Pancreas (tissue), 10 donors: ENCODE measurements at regions not wholly inside any gene's neighbourhood (a gene's known extent, or its start where the extent isn't known, plus 50 kb on each side); places are given as distances from the start of the nearest gene placed in this dataset.

Experiments
- ATAC-seq, 4 donors: fragments of 200-7000 bp; cut with Tn5 transposase; one replicate each; pipeline versions ENCODE4 v1.8.0 to v1.9.1; 2020; ENCODE audit warnings: mild to moderate bottlenecking in 4 of 4, moderate library complexity in 4 of 4
- DNase-seq, 6 donors: peaks; one replicate each; pipeline ENCODE4 v3.0.0-alpha.2; 2020
- FAIRE-seq: peaks from 2 replicates; lab custom pipeline; 2012; peaks lifted over from hg19 to GRCh38; lab: Jason Lieb, UNC
- H3K27ac ChIP-seq, 4 donors: fragments of 200-600 bp; sonication (generic); 1 replicate in 3 of 4; 2 replicates in 1 of 4; pipeline versions ENCODE4 v1.5.0 to v1.8.0; 2020
- H3K27me3 ChIP-seq, 4 donors: fragments of 200-600 bp; one replicate each; pipeline ENCODE4 v1.8.0; 2021
- H3K36me3 ChIP-seq, 3 donors: fragments of 200-600 bp; sonication (generic) in 1 of 3; one replicate each; pipeline versions ENCODE4 v1.5.0 to v1.8.0; 2020 to 2021
- H3K4me1 ChIP-seq, 3 donors: fragments of 200-600 bp; one replicate each; pipeline ENCODE4 v1.8.0; 2021
- H3K4me3 ChIP-seq, 4 donors: fragments of 200-600 bp; sonication (generic) in 2 of 4; one replicate each; pipeline versions ENCODE4 v1.5.0 to v1.8.0; 2020 to 2021
- H3K9me3 ChIP-seq, 4 donors: fragments of 200-600 bp; one replicate each; pipeline ENCODE4 v1.8.0; 2021
- CTCF ChIP-seq, 4 donors: fragments of 200-600 bp; sonication (generic) in 3 of 4; IDR thresholded peaks; one replicate each; pipeline versions ENCODE4 v1.5.0 to v1.8.0; 2021; ENCODE audit warnings: antibody characterized with exemption in 4 of 4
- whole genome bisulfite sequencing, 2 donors: extraction: QIAGEN DNeasy Blood & Tissue Kit; methylation state at CpG; one replicate each; pipeline ENCODE4 v1.1.7; 2013; 5-methylcytosine and 5-hydroxymethylcytosine counted together
- intact Hi-C, 3 donors: fragments of 100-400 bp; cut with DNase I; formaldehyde crosslinking; loops; one replicate each; pipeline versions ENCODE4 v1.11.1 to v1.14.2; 2022
- donor health status: healthy with polysubstance abuse.
- donor health status: DM: no; HTN: no; CAD: no; lungs with moderate emphysema.
- donor health status: DM: no; HTN: no; CAD: no.
- donor health status: control.
- donor health status: control.
- donor health status: Bipolar disorder and iron deficiency.
- donor health status: DM: yes; HTN: yes; CAD: no.
- donor health status: DM: no; HTN: no; CAD: no.
- donor health status: DM: no; HTN: no; CAD: no.
- donor health status: DM: yes; HTN: yes; CAD: no.

DNA sequence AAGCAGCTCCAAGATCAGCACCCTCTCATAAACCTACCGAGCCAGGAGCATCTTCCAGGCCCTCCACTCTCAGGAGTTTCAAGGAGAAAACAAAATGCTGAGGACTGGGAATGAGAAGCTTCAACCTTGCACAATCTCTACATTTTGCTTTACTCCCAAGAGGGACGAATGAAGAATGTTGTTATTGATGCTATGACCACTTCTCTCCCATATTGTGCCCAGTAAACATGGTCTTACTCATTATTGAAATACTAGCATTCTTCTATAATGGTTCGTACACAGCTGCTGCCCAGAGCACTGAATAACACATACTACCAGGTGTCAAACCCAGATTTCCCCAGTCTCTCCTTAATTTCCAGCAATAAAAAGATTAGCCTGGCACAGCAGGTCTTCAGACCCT lies 63.4 kb upstream of the BET1 start:
- intact Hi-C loops, result no loop called here
- ATAC-seq (no peak), DNase-seq (no peak), FAIRE-seq (no peak)
- no peaks in the 10 kb centered on the region for H3K9me3 ChIP-seq
- 64 to 67% methylated on average over 3 of the region's 3 CpGs for WGBS, 2 donors
- TF ChIP-seq CTCF (IDR thresholded peaks at IDR 0.05), result no peak
- H3K4me3 ChIP-seq, result no peak overlapping the region
- H3K27ac ChIP-seq, result no peak overlapping the region
- H3K27me3 ChIP-seq, result no peaks in the 10 kb centered on the region
- no peaks in the 10 kb centered on the region for H3K4me1 ChIP-seq
- H3K36me3 ChIP-seq, result no peaks in the 10 kb centered on the region

GRCh38 chr7:94069162-94069739 lies 65.1 kb upstream of the BET1 start:
- Histone ChIP-seq H3K27ac (no peak overlapping the region), H3K4me3 (no peak overlapping the region), H3K36me3 (no peaks in the 10 kb centered on the region), H3K4me1 (no peaks in the 10 kb centered on the region), H3K9me3 (no peaks in the 10 kb centered on the region), H3K27me3 (no peaks in the 10 kb centered on the region)
- no peak for TF ChIP-seq CTCF (IDR thresholded peaks at IDR 0.05)
- WGBS, 2 donors, result 65 to 75% methylated on average over 7 of the region's 7 CpGs
- intact Hi-C loops, result no loop called here
- FAIRE-seq (no peak), ATAC-seq (no peak), DNase-seq (no peak)

DNA sequence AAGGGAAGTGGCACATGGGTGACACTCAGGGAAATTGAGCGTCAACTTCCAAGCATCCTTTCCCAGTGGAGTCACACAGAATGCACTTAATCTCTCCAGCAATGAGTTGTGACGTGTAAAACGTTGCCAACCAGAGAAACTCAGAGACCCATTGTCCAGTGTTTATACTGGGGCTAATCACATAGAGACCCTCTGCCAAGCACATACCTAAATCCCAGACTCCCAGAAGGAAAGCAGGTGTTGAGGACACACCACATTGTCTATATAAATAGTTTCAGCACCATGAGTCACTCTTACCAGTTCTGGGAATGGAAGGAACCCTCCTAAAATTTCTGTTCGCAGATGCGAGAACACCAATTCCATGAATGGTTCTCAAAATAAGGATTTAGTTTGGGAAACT lies 76.4 kb upstream of the BET1 start:
- FAIRE-seq, result no peak
- intact Hi-C loops, result no loop called here
- Histone ChIP-seq H3K4me1 (no peaks in the 10 kb centered on the region), H3K36me3 (no peaks in the 10 kb centered on the region), H3K4me3 (no peak overlapping the region), H3K27me3 (no peaks in the 10 kb centered on the region), H3K9me3 (no peaks in the 10 kb centered on the region), H3K27ac (no peak overlapping the region)
- DNase-seq, result no peak
- no peak for TF ChIP-seq CTCF (IDR thresholded peaks at IDR 0.05)
- WGBS, 2 donors, result 63% methylated on average over 5 of the region's 5 CpGs
- ATAC-seq, result no peak

DNA sequence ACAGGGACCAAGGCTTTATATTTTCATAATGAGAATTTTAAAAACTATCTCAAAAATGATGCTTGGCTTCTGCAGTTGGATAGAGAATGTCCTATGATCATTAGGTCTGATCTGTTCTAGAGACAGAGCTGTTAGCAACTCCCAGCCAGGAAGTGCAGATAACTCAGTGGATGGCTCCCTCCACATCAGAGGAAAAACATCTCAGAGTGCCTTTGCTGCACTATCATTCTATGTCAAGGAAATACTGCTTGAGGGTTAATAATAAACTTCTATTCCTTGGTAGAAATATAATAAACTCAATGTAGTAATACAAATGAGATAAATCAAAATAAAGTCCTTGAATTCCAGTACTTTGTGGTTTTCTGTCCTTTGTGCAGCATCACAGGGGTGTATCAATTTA lies 78.0 kb upstream of the BET1 start:
- Histone ChIP-seq H3K36me3 (no peaks in the 10 kb centered on the region), H3K4me1 (no peaks in the 10 kb centered on the region), H3K4me3 (no peak overlapping the region), H3K27me3 (no peaks in the 10 kb centered on the region), H3K27ac (no peak overlapping the region), H3K9me3 (no peaks in the 10 kb centered on the region)
- FAIRE-seq, result no peak
- intact Hi-C loops, result no loop called here
- no peak for DNase-seq
- TF ChIP-seq CTCF (IDR thresholded peaks at IDR 0.05), result no peak
- no peak for ATAC-seq

DNA sequence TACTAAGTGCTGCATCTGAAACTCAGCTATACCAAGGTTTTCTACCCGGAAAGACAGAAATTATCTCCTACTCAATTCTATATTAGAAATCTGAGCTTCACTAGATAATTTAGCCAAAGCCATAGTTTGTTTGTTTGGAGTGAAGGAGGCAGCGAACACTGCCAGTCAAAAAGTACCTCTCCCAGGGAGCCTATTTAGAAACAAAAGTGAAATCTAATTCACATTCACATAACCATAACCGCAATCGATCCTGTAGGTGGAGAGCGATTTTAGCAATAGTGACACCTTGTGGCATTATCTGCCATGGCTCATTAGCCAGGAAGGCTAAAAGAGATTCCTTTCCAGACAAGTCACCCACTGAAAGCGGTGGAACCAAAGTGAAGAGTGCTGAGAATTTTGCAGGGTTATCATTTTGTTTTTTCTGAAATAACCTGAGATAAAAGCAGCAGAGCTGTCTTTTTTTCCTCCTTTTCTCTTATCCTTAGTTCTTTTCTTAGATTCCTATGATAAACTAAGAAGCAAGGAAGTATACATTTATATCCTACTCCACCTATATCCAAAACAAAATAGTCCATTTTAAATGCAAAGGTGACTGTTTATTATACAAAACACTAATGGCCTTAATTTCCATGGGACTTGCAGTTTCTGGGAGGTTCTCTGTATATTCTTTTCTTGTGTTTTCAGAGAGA lies 83.7 kb upstream of the BET1 start:
- FAIRE-seq (peak; percentile 56), DNase-seq (peak in 3 of 6 donors; percentile 31 to 62 (median 31)), ATAC-seq (peak; percentile 89 to 98 (median 94))
- peak; percentile 55 to 70 (median 62) for TF ChIP-seq CTCF (IDR thresholded peaks at IDR 0.05)
- Histone ChIP-seq H3K4me1 (no peaks in the 10 kb centered on the region), H3K36me3 (no peaks in the 10 kb centered on the region), H3K4me3 (peak overlapping the region in 1 of 4 donors; percentile 28), H3K27me3 (no peaks in the 10 kb centered on the region), H3K27ac (no peak overlapping the region), H3K9me3 (no peaks in the 10 kb centered on the region)
- WGBS, 2 donors, result 10 to 12% methylated on average over 6 of the region's 6 CpGs
- intact Hi-C loops, result no loop called here
